ENCODE measurements at regions not wholly inside any gene's neighbourhood (a gene's known extent, or its start where the extent isn't known, plus 50 kb on each side); places are given as distances from the start of the nearest gene placed in this dataset.

- TF ChIP-seq POLR2A (IDR thresholded peaks at IDR 0.05), result no peak
- TF ChIP-seq, protein P1, sequence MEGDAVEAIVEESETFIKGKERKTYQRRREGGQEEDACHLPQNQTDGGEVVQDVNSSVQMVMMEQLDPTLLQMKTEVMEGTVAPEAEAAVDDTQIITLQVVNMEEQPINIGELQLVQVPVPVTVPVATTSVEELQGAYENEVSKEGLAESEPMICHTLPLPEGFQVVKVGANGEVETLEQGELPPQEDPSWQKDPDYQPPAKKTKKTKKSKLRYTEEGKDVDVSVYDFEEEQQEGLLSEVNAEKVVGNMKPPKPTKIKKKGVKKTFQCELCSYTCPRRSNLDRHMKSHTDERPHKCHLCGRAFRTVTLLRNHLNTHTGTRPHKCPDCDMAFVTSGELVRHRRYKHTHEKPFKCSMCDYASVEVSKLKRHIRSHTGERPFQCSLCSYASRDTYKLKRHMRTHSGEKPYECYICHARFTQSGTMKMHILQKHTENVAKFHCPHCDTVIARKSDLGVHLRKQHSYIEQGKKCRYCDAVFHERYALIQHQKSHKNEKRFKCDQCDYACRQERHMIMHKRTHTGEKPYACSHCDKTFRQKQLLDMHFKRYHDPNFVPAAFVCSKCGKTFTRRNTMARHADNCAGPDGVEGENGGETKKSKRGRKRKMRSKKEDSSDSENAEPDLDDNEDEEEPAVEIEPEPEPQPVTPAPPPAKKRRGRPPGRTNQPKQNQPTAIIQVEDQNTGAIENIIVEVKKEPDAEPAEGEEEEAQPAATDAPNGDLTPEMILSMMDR (IDR thresholded peaks at IDR 0.05), result no peak
- no peak overlapping the region for H3K27ac ChIP-seq
Measured at GRCh38 chr7:108974641-108975040, 405.0 kb downstream of the DNAJB9 start.

DNA sequence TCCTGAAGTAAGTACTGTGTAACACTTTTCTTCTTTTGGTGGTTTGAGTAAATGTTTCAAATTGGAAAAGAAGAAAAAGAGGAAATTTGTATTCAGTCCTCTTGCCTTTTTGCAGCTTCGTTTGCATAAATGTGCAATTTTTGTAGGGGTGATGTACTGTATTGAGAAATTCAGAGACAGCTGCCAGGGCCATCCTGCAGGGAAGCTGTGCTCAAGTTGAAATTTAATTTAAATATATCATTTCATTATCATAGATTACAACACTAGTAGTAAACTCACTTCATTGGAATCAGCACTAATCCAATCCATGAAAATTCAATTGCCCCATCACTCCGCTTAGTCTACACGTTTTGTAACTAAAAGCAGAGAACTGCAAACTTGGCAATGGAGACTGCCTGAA, 415.4 kb downstream of the DNAJB9 start:
- Histone ChIP-seq H3K4me1 (no peaks in the 10 kb centered on the region), H3K27me3 (no peaks in the 10 kb centered on the region), H3K9me3 (no peaks in the 10 kb centered on the region), H3K27ac (no peak overlapping the region), H3K4me3 (no peak overlapping the region), H3K36me3 (no peaks in the 10 kb centered on the region)
- intact Hi-C loops (cut with DNase I; ENCODE audit: low total_unique reads), result no loop called here
- DNase-seq, result no peak
- TF ChIP-seq POLR2A (IDR thresholded peaks at IDR 0.05), result no peak
- TF ChIP-seq, protein P1 (IDR thresholded peaks at IDR 0.05), result no peak

More at GRCh38 chr7:108974641-108975040, 405.0 kb downstream of the DNAJB9 start:
- Histone ChIP-seq H3K4me3 (no peak overlapping the region), H3K4me1 (no peaks in the 10 kb centered on the region), H3K36me3 (no peaks in the 10 kb centered on the region), H3K9me3 (no peaks in the 10 kb centered on the region), H3K27me3 (no peaks in the 10 kb centered on the region)
- no peak for DNase-seq
- intact Hi-C loops (cut with DNase I; ENCODE audit: low total_unique reads), result no loop called here

DNA sequence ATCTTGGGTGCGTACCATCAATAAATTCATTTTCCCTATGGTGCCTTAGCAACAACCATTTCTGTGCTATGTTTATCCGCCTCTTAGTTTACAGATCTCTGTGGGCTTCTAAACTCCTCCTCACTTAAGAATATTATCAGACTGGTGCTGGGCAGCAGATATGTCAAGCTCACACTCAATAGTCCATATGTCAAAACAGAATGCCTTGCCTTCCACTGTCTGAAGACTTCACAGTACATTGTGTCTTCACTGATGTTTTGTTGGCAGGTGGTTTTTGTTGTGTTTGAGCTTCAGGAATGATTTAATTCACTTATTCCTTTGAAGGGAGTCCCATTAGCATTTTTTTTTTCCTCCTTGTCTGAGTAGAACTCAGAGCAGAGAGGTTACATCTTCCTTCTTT, 419.6 kb downstream of the DNAJB9 start:
- no peak overlapping the region for H3K27ac ChIP-seq
- TF ChIP-seq, protein P1 (IDR thresholded peaks at IDR 0.05), result no peak
- no peak for TF ChIP-seq POLR2A (IDR thresholded peaks at IDR 0.05)
- H3K27me3 ChIP-seq, result no peaks in the 10 kb centered on the region
- DNase-seq, result no peak
- H3K4me1 ChIP-seq, result no peaks in the 10 kb centered on the region
- H3K4me3 ChIP-seq, result no peak overlapping the region
- intact Hi-C loops (cut with DNase I; ENCODE audit: low total_unique reads), result no loop called here
- no peaks in the 10 kb centered on the region for H3K36me3 ChIP-seq
- H3K9me3 ChIP-seq, result no peaks in the 10 kb centered on the region

- no peak for DNase-seq
- no peaks in the 10 kb centered on the region for H3K36me3 ChIP-seq
- no peaks in the 10 kb centered on the region for H3K9me3 ChIP-seq
- TF ChIP-seq POLR2A (IDR thresholded peaks at IDR 0.05), result no peak
- TF ChIP-seq, protein P1 (IDR thresholded peaks at IDR 0.05), result no peak
- no peak overlapping the region for H3K27ac ChIP-seq
- H3K4me3 ChIP-seq, result no peak overlapping the region
- intact Hi-C loops (cut with DNase I; ENCODE audit: low total_unique reads), result no loop called here
- H3K4me1 ChIP-seq, result no peaks in the 10 kb centered on the region
- no peaks in the 10 kb centered on the region for H3K27me3 ChIP-seq
Measured at GRCh38 chr7:108997480-108997879, 427.8 kb downstream of the DNAJB9 start.

DNA sequence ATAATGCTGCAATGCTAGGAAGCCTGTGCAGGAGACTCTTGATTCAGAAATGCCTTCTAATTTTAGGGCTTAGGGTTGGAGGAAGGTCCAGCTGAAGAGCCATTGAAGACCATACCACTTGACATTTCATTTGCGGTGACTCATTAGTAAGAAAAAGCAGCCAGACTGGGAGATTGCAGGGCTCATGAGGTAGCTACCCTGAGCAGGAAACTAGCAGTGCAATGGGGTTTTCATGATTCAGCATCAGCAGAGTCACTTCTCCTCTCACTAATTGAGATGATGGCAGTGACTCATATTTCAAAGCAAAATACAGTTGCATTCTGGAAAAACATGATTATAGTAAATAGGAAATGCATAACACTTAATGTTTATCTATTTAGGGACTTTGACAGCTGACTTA, 434.1 kb downstream of the DNAJB9 start:
- Histone ChIP-seq H3K4me3 (no peak overlapping the region), H3K27me3 (no peaks in the 10 kb centered on the region), H3K36me3 (no peaks in the 10 kb centered on the region), H3K27ac (no peak overlapping the region), H3K4me1 (no peaks in the 10 kb centered on the region), H3K9me3 (no peaks in the 10 kb centered on the region)
- TF ChIP-seq POLR2A (IDR thresholded peaks at IDR 0.05), result no peak
- DNase-seq, result no peak
- intact Hi-C loops (cut with DNase I; ENCODE audit: low total_unique reads), result no loop called here

DNA sequence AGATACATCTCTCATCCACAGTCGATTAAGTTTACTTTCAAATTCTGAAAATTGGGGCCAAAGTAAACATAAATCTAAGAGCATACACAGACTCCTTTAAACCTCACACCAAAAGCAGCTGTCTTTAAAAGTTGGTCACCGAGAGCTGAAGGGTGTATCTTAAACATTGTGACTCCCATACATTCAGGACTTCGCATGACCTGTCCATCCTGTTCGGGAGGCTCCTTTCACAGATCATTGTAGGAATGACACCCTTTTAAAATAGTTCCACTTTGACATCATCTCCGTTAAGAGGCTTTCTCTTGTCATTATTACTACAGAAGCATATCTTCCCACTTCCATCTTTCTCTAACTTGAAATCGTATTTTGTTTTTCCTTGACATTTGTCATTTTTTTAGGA, 440.0 kb downstream of the DNAJB9 start:
- H3K36me3 ChIP-seq, result no peaks in the 10 kb centered on the region
- no peak for DNase-seq
- no peak for TF ChIP-seq POLR2A (IDR thresholded peaks at IDR 0.05)
- TF ChIP-seq, protein P1 (IDR thresholded peaks at IDR 0.05), result no peak
- no peak overlapping the region for H3K27ac ChIP-seq
- H3K27me3 ChIP-seq, result no peaks in the 10 kb centered on the region
- H3K9me3 ChIP-seq, result no peaks in the 10 kb centered on the region
- H3K4me3 ChIP-seq, result no peak overlapping the region
- intact Hi-C loops (cut with DNase I; ENCODE audit: low total_unique reads), result no loop called here
- H3K4me1 ChIP-seq, result no peaks in the 10 kb centered on the region

Data from uterus (tissue), 3 donors.